Myocyte (in vitro differentiated cells): ENCODE measurements at regions not wholly inside any gene's neighbourhood (a gene's known extent, or its start where the extent isn't known, plus 50 kb on each side); places are given as distances from the start of the nearest gene placed in this dataset.

Experiments
- DNase-seq: peaks from one replicate; pipeline ENCODE4 v3.0.0-alpha.2; 2012; ENCODE audit warnings: low read depth

DNA sequence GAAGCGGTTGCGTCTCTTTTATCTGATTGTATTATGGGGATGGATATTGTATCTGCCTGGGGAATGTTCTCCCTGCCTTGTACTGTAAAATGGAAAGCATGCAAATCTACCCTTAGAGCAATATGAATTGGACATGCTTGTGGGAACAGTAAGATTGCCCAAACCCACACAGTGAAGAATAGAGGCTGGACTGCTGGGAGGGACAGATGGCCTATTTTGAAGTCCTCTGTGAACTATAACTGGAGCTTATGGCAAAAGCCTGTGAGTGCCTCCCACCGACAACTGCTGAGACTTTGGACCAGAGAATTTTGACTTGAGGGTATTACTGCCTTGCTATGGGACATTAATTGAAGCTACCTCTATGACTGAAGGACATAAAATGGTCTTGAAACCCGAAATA, 168.9 kb downstream of the ERCC6L2 start:
- DNase-seq, result peak; percentile 78

DNA sequence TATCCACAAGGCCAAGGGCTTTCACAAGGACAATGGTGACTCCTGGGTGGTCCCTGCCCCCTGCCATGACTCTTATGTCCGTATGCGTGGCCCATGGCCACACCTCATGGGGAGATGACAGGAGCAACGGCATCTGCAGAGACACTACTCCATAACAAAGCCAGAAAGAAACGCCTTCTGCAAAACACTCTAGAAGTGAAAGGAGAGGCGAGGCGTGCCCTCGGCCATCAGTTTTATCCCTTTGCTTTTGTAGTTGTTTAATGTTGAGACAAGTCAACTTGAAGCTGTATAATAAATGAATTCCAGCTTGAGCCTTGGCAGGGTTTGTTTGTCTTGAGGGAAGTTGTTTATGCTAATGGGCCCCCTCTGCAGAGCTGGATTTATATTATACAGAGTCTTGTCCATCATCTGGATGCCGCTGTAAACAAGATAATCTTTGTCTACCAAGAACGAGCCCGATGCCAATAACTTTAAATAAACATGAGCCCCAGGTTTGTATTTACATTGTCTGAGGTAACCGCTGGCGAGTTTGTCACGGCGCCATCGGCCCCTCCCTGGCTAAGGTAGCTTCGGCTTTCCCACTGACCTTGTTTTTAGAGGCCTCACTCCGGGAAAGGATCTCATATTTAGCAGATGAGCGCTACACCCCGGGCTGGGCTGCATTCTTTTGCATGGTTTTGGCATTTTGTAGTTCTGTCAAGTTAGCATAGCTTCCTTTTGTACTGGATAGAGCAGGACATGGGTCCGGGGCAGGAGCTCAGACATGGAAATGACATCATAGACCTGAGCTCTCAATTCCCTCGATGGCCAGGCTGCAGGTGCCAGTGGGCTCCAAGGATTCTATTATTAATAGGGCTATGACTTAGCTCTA, 165.3 kb downstream of the ERCC6L2 start:
- peak; percentile 74 for DNase-seq

DNA sequence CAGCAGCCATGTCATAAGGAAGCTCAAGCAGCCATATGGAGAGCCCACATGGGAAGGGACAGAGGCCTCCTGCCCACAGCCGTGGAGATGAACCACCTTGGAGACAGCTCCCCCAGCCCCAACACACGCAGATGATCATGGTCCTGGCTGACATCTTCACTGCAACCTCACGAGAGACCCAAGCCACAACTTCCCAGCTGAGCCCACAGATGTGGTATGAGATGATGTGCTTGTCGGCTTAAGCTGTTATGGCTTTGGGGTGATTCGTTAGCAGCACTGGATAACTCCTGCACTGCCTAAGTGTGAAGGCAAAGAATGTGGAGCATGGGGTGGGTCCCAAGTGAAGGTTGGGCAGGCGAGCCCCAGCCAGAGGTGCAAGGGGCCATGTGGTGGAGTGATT, 163.4 kb downstream of the ERCC6L2 start:
- DNase-seq, result no peak

DNA sequence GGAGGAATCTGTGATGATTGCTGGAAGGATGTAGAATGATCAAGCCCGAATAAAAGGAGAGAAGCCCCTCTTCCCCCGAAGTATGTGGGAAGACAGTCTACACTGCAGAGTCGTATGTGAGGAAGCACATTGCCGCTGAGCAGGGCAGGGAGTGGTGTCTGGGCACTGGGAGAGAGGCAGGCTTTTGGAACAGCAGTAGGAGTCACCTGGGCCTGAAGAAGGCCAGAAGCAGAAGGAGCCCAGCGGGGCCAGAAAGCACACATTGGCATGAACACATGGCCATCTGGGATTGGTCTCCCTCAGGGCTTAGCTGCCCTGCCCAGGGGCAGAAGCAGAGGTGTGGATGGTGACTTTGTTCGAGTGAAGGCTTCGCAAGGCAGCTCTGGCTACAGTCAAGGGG, 162.8 kb downstream of the ERCC6L2 start:
- DNase-seq, result no peak

DNA sequence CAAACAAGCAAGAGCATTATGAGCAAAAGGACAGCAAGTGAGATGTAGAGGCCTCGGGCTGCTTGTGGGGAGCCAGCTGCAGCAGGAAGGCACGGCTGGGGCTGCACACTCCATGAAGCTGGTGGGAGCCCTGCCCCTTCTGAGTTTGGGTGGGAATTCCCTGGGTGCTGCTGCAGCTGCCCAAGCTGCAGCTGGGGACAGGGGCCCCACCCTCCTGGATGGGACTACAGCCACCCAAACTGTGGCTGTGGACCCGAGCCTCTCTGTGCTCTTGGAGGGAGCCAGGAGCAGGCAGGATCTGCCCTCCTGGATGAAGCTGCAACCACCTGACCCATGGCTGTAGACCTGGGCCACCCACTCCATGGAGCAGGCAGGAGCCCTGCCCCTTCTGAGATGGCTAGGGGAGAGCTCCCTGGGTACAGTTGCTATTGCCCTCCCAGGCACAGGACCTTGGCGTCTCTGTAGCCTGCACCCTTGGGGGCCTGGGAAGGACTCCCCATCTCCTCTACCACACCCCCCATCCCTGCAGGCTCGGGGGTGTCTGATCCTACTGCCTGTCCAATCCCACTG, 159.1 kb downstream of the ERCC6L2 start:
- DNase-seq, result no peak

DNA sequence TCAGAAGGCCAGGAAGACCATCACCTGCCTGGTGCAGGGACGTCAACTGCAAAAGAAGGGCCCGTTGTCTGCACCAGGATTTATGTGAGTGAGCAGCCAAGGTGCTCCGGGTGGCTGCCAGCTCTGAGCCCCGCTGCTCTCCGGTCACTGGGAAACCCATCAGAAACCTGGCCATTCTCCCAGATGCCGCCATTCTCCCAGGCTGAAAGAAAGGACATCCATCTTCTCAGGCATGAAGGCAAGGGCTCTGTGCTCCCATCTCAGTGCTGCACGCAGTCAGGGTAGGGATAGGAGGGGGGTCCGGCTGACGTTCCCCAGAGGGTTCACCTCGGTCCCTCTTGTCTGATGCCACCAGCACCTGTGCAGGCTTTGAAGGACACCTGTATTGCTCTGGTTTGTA, 158.4 kb downstream of the ERCC6L2 start:
- no peak for DNase-seq

DNA sequence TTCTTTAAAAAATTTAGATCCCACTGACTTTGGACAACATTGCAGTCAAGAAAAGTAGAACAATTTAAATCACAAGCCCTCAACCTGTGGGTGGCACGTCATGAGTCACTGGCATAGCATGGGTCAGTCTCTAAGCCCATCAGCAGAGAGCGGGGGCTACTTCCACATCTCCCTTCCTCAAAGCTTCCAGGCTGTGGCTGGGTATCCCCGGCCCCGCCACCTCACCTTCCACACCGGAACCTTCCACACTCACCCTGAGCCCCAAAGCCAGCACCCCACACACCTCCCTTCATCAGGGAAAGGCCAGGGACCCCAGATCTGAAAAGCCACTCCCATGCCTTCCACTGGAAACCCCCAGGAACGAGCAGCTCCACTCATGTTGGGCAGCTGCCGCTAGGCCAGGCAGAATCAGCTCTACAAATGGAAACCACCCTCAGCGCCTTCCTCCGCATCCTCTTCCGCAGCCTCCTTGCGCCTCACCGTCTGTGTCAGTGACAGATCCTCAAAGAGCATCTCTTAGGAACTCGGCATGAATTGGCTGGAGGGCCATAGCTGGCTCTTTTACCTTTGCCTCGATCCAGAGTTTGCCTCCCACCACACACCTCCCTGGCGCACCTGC, 156.5 kb downstream of the ERCC6L2 start:
- DNase-seq, result no peak

DNA sequence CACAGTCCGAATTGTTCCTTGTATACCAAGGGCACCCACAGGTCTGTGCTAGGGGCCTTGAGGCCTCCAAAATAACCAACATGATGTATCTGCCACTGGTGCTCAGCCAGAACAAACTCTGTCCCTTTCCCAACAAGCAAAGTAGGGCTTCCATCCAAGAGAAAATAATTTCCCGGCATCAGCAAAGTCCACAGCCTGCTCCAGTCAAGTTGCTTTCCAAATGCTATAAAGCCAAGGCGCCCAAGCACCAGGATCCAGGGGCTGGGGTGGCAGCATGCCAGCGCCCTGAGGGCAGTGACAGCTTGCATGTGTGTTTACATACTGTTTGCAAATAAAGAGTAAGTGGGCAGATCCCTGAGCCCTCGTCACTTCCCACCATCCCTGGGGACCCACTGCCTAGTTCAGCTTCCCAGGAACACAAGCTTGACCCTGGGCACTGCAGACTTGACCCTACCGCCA, 155.9 kb downstream of the ERCC6L2 start:
- DNase-seq, result peak; percentile 15

DNA sequence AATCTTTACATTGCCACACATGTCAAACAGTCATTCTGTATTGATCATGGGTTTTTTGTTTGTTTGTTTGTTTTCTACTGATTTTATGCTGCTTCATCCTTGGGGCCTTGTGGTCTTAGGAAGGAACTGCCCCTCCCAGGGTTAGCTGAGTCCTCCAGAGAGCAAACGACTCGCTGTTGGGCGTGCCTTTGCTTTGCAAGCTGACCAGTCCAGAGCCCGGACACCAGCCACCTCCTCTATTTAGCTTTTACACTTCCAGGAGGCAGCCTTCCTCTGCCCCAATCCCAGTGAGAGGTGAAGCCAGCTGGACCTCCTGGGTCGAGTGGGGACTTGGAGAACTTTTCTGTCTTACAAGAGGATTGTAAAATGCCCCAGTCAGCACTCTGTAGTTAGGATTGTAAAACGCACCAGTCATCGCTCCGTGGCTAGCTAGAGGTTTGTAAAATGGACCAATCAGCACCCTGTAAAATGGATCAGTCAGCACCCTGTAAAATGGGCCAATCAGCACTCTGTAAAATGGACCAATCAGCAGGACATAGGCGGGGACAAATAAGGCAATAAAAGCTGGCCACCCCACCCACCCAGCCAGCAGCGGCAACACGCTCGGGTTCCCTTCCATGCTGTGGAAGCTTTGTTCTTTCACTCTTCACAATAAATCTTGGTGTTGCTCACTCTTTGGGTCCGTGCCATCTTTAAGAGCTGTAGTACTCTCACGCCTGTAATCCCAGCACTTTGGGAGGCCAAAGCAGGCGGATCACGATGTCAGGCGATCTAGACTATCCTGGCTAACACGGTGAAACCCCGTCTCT, 154.4 kb downstream of the ERCC6L2 start:
- no peak for DNase-seq

DNA sequence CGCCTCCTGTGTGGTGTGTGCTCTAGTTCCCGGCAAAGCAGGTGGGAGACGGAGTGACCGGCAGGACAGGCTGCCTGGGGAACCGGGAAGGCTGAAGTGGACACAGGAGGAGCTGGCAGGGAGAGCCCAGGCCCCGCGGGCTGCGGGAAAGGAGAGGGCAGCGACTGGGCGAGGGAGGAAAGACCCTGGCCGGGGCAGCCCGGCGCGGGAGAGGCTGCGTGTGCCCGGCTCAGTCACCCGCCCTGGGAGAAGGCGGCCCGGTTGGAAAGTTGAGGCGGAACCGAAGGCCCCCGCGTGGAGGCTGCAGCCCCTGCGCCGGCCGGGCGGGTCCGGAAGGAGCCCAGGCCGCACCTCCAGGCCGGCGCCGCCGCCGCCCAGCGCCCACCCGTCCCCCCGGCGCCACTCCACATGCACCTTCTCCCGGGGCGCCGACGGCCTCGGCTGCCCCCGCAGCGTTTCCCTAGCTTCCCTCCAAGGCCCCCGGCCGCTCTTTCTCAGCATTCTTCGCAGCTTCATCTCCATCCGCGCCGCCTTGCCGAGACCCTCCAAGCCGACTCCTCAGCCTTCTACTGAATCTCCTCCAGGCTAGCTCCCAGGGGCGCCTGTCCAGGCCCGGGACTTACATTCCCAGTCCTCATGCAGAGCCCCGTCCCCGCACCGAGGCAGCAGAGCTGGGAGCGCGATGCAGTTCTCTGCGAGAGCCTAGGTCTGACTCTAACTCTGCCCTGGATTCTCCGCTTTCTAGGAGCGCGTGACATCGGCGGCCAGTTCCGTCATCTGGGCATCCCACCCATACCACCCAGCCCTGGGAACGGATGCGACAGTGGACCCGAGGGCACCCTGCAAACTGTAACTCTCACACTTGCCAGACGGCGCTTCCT, 152.0 kb downstream of the ERCC6L2 start:
- peak; percentile 18 for DNase-seq

DNA sequence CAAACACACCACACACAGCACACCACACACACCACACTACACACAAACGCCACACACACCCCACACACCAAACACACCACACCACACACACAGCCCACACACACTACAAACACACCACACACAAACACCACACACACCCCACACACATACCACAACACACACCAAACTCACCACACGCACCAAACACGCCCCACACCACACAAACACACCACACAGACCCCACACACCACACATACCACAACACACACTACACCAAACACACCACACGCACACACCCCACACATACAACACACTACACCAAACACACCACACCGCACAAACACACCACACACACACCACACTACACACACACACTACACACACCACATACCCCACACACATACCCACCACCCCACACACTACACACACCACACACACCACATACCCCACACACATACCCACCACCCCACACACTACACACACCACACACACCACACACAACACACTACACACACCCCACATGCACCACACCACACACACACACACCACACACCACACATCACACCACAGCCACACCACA, 151.2 kb downstream of the ERCC6L2 start:
- DNase-seq, result no peak

DNA sequence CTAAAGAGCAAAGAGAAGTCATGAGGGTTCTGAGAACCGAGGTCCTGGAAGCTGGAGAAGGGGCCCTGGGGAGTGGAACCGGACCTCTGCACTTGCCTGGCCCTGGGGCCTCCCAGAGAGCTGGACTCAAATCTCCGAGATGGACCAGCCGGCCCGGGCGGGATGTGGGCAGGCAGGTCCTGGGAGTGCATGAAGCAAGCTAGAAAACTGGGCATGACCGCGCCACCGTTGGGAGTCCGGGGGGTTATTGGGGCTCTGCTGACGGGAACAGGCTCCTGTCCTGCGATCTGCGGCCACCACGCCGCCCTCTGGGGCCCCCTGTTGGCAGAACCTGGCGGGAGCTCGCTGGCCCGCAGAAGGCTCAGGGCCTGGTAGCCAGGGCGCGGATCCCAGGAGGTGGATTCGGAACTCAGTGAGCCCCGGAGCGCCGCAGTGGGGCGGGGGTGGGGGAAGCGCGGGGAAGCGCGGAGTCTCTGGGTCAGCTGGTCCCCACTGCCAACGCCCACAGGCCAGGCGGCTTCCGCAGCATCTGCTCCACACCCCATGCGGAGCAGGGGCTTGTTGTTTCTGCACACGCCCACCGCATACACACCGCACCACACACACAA, 150.6 kb downstream of the ERCC6L2 start:
- peak; percentile 22 for DNase-seq

DNA sequence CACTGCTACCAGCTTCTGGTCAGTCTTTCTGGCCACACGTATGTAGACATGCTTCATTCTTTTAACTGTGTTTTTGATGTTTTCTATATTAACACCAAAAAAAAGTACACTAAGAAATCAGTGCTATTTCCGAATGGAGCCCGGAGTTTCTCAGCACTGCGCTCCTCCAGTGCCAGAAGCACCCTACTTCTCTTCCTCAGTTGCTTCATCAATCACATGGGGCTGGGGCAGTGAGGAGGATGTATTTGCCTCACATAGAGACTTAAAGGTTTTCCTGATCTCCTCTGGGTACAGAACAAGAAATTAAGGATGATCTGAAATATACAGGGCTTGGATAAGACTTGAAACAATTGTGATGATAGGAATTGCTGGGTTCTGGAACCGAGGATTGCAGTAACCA, 148.0 kb downstream of the ERCC6L2 start:
- DNase-seq, result no peak

DNA sequence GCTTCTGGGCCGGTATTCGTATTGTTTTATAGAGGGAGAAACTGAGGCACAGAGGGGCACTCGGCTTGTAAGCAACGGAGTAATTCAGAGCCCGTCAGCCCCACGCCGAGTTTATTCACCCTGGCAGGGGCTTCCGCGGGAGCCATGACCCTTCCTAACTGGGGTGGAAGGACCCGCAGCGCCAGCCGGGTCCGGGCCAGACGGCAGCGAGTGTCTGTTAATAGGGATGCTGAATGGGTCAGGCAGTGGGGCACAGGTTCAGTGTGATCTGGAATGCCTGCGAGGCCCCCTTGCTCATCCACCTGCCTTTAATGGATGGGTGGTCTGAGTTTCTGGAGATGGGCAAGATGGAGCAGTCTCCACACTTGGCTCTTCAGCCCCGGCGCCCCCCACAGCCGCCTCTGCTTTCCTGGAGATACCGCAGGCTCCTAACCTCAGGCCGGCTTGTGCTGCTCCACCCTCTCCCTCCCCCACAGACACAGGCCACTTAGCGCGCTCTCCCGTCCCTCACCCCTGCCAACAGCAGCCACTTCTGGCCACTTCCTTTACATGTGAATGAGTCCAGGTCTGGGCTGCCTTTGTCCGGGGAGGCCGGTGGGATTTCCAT, 147.1 kb downstream of the ERCC6L2 start:
- DNase-seq, result no peak

DNA sequence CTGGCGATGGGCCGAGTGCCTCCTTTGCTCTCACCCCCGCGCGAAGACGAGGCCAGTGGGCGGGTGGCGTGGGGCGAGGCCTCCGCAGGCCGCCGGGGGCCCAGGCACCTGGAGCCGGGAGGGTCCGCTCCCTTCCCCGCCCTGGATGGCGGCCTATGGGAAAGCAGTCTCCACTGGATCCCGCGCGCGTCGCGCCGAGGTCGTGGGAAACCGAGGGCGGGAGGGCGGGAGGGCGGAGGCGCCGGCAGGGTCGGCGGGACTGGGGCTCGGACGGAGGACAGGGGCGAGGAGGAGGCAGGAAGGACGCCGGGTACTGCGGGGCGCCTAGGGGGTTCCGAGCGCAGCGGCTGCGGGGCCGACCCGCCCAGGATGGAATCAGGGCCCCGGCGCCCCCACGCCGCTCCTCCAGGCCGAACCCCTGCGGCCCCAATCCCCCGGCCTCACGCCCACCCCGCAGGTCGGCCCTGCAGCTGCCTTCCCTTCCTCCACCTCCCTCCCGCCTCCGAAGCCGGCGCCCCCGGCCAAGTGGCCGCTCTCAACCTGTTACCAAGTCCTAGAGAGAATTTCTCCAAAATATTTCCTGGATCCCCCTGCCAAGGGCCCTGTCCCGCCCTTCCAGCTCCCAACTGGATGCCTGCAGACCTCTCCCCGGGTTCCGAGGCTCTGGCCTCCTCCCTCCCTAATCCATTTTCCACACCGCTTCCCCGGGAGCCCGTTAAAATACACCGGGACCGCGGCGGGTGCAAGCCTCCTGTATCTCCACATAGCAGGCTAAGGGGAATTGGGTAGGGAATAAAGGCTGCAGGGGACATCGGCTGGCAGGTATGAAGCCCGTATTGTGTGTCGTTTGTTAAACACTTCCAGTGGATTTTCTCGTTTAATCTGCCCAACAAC, 146.3 kb downstream of the ERCC6L2 start:
- DNase-seq, result no peak

DNA sequence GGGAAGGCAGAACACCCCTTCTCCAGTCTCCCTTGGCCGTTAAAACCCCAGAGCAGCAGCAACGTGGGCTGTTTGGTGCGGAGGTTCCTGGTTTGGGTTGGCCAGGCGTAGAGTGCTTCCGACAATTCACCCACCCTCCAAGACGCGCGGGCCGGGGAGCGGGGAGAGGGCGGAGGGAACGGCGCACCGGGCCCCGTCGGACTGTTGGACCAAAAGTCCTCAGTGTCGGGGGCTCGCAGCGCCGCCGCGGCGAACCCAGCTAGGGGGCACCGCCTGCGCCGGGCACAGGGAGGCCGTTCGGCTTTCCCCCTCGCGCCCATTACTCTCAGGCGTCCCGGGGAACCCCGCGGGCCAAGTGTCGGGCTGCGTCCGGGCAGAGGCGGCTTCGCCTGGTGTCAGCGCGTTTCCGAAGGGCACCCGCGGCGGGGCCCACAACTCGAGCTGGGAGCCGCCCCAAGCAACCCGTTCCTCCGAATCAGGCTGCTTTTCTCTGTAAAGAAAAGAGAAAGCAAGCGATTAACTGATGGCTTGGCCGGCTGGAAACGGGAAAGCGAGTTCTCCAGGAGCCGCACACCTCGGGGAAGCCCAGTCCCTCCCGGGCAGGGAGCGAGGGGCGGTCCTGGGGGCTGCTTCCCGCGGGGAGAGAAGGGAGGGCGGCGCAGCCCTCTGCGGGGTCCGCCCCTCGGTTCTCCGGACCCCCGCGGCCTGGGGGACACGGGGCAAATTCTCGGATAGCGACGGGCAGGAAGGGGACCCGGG, 145.5 kb downstream of the ERCC6L2 start:
- peak; percentile 30 for DNase-seq

DNA sequence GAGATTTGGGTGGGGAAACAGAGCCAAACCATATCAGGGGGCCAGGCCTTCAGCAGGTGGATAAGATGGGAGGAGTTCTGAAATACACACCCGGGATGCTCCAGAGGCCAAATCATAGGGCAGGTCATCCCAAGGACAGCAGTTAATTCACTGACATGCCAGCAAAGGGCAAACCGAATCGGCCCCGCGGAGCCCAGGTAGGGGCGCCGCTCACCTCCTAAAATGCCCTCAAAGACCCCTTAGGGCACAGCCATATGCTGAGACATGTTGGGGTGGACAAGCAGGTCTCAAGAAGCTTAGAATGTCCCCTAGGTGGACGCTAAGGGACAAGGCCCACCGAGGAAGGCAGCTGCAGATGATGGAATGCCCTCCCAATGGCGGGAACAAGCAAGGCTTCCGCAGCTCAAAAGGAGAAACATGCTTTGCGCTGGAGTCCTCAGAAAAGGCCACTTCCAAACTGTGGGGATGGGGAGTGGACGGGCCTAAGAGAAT, 144.9 kb downstream of the ERCC6L2 start:
- peak; percentile 6 for DNase-seq
